ENCODE measurements at regions not wholly inside any gene's neighbourhood (a gene's known extent, or its start where the extent isn't known, plus 50 kb on each side); places are given as distances from the start of the nearest gene placed in this dataset.
"Not testable (repeated sequence)": the region's sequence is repeated elsewhere in the genome, so short reads cannot be mapped to it uniquely, and the experiment has no call there.

DNA sequence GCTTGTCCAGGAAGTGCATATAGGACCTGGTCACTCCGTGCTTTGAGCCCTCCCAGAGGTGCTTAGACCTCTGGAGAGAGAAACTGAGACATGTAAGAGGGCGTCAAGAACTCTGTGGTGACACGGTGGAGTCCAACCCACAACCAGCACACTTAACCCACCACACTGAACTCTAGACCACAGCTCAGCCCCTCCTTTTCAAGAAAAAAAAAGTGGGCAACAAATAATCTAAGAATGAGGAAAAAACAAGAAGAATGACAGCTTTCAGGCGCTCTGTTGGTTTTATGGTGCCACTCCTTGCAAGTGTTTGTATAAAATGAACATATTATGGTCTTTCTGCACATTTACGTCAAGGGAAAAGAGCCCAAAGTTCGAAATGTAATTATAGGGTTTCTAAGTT, 50.2 kb upstream of the SNAPC3 start:
- DNase-seq (ENCODE audit: low read depth in 4 of 4, low spot score in 1 of 4): no peak

- DNase-seq (ENCODE audit: low read depth in 4 of 4, low spot score in 1 of 4): no peak
These were observed 51.2 kb upstream of the SNAPC3 start for GRCh38 chr9:15371448-15371845.

GRCh38 chr9:15370466-15371447, 51.9 kb upstream of the SNAPC3 start:
- no peak for DNase-seq (ENCODE audit: low read depth in 4 of 4, low spot score in 1 of 4)

GRCh38 chr9:15369871-15370270, 52.8 kb upstream of the SNAPC3 start:
- DNase-seq (ENCODE audit: low read depth in 4 of 4, low spot score in 1 of 4): no peak

DNA sequence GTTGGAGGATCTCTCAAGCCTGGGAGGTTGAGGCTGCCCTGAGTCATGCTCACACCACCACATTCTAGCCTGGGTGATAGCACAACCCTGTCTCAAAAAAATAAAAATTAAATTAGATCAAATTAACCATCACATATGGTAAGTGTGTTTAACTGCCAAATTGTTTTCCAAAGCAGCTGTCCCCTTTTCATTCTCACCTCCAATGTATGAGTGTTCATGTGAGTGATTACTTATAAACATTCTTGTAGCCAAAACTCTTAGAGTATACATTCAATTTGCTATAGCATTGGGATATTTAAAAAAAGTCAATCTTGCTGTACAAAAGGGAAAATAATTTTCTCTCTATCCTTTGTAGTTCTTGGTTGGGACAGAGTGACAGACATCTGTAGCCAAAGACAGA, 53.4 kb upstream of the SNAPC3 start:
- no peak for DNase-seq (ENCODE audit: low read depth in 4 of 4, low spot score in 1 of 4)

DNA sequence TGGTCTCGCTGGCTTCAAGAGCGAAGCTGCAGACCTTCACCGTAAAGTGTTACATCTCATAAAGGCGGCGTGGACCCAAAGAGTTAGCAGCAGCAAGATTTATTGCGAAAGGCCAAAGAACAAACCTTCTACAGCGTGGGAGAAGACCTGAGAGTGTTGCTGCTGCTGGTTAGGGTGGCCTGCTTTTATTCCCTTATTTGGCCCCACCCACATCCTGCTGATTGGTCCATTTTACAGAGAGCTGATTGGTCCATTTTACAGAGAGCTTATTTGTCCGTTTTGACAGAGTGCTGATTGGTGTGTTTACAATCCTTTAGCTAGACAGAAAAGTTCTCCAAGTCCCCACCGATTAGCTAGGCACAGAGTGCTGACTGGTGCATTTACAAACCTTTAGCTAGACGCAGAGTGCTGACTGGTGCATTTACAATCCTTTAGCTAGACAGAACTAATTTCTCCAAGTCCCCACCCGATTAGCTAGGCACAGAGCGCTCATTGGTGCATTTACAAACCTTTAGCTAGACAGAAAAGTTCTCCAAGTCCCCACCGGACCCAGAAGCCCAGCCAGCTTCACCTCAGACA, 57.6 kb upstream of the SNAPC3 start:
- DNase-seq (ENCODE audit: low read depth in 4 of 4, low spot score in 1 of 4): not testable (repeated sequence)

DNA sequence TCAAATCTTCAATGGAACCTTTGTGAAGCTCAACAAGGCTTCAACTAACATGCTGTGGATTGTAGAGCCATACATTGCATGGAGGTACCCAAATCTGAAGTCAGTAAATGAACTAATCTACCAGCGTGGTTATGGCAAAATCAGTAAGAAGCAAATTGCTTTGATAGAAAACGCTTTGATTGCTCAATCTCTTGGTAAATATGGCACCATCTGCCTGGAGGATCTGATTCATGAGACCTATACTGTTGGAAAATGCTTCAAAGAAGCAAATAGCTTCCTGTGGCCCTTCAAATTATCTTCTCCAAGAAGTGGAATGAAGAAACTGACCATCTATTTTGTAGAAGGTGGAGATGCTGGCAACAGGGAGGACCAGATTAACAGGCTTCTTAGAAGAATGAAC, 54.7 kb upstream of the TTC39B start:
- no peak for DNase-seq (ENCODE audit: low read depth in 4 of 4, low spot score in 1 of 4)

GRCh38 chr9:15357050-15357653, 50.1 kb upstream of the TTC39B start:
- DNase-seq (ENCODE audit: low read depth in 4 of 4, low spot score in 1 of 4): peak in 2 of 4 experiments; percentile 14 to 20

Measured in stimulated activated CD4-positive, alpha-beta T cell treated with anti-CD3 and anti-CD28 coated beads, Interleukin-1b, Interleukin-23, amount 100 ng/mL, for 24 hours (primary cell).